ENCODE measurements at regions not wholly inside any gene's neighbourhood (a gene's known extent, or its start where the extent isn't known, plus 50 kb on each side); places are given as distances from the start of the nearest gene placed in this dataset.

DNA sequence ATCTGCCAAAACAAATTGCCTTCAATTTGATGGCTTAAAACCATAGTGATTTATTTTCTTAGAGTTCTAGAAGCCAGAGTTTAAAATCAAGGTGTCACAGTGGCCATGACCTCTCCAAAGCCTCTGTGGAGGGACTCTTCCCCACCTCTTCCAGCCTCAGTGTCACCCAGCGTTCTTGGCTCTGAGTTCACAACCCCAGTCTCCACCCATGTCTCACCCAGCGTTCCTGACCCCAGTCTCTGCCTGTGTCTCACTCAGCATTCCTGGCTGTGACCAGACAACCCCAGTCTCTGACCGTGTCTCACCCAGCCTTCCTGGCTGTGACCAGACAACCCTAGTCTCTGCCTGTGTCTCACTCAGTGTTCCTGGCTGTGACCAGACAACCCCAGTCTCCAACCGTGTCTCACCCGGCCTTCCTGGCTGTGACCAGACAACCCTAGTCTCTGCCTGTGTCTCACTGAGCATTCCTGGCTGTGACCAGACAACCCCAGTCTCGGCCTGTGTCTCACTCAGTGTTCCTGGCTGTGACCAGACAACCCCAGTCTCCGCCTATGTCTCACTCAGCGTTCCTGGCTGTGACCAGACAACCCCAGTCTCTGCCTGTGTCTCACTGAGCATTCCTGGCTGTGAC, 299.3 kb downstream of the GALR1 start:
- H3K9ac ChIP-seq (ENCODE audit: low read length): no peak overlapping the region
- no peaks in the 10 kb centered on the region for H3K27me3 ChIP-seq (ENCODE audit: low read depth, low read length)
- no peak overlapping the region for H3K4me3 ChIP-seq (ENCODE audit: low read length)
- H3K27ac ChIP-seq (ENCODE audit: low read length): no peak overlapping the region
- H3K4me1 ChIP-seq (ENCODE audit: low read length): no peaks in the 10 kb centered on the region
- H3K9me3 ChIP-seq (ENCODE audit: insufficient read depth, low read length): no peaks in the 10 kb centered on the region
- H4K20me1 ChIP-seq (ENCODE audit: insufficient read depth, low read length): no peaks in the 10 kb centered on the region
- H3K36me3 ChIP-seq (replicated peaks; ENCODE audit: low read depth, low read length): no peaks in the 10 kb centered on the region
- H2AFZ ChIP-seq (ENCODE audit: low read depth, low read length): no peak overlapping the region
- no peak overlapping the region for H3K4me2 ChIP-seq (ENCODE audit: low read length)
- TF ChIP-seq EZH2phosphoT487 (IDR thresholded peaks at IDR 0.05; ENCODE audit: low read depth): no peak
- TF ChIP-seq, protein P1, sequence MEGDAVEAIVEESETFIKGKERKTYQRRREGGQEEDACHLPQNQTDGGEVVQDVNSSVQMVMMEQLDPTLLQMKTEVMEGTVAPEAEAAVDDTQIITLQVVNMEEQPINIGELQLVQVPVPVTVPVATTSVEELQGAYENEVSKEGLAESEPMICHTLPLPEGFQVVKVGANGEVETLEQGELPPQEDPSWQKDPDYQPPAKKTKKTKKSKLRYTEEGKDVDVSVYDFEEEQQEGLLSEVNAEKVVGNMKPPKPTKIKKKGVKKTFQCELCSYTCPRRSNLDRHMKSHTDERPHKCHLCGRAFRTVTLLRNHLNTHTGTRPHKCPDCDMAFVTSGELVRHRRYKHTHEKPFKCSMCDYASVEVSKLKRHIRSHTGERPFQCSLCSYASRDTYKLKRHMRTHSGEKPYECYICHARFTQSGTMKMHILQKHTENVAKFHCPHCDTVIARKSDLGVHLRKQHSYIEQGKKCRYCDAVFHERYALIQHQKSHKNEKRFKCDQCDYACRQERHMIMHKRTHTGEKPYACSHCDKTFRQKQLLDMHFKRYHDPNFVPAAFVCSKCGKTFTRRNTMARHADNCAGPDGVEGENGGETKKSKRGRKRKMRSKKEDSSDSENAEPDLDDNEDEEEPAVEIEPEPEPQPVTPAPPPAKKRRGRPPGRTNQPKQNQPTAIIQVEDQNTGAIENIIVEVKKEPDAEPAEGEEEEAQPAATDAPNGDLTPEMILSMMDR (IDR thresholded peaks at IDR 0.05; ENCODE audit: low read depth, low read length): no peak
- H3K79me2 ChIP-seq (ENCODE audit: low read length): no peaks in the 10 kb centered on the region

DNA sequence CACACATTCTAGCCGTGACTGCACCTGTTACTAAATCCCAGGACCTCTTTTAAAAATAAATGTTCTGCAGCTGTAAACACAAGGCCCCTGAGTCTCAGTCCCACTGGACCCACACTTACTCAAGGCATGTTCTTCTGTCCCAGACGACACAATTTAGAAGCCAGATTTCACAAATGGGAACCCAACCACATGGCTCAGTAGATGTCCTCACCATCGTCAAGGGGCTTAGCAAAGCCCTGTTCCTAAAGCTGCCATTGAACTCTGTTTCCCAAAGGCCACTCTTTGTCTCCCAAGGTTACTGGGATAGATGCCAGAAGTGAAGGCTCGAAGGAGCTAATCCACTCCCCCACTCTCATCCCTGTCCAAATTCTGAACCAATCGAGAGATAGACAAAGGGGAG, 301.0 kb downstream of the GALR1 start:
- TF ChIP-seq EZH2phosphoT487 (IDR thresholded peaks at IDR 0.05; ENCODE audit: low read depth): no peak
- TF ChIP-seq, protein P1 (IDR thresholded peaks at IDR 0.05; ENCODE audit: low read depth, low read length): no peak
- Histone ChIP-seq H3K36me3 (replicated peaks; ENCODE audit: low read depth, low read length) (no peaks in the 10 kb centered on the region), H3K4me1 (ENCODE audit: low read length) (no peaks in the 10 kb centered on the region), H2AFZ (ENCODE audit: low read depth, low read length) (no peak overlapping the region), H3K4me3 (ENCODE audit: low read length) (no peak overlapping the region), H3K9me3 (ENCODE audit: insufficient read depth, low read length) (no peaks in the 10 kb centered on the region), H4K20me1 (ENCODE audit: insufficient read depth, low read length) (no peaks in the 10 kb centered on the region), H3K27me3 (ENCODE audit: low read depth, low read length) (no peaks in the 10 kb centered on the region), H3K79me2 (ENCODE audit: low read length) (no peaks in the 10 kb centered on the region), H3K4me2 (ENCODE audit: low read length) (no peak overlapping the region), H3K27ac (ENCODE audit: low read length) (no peak overlapping the region), H3K9ac (ENCODE audit: low read length) (no peak overlapping the region)

DNA sequence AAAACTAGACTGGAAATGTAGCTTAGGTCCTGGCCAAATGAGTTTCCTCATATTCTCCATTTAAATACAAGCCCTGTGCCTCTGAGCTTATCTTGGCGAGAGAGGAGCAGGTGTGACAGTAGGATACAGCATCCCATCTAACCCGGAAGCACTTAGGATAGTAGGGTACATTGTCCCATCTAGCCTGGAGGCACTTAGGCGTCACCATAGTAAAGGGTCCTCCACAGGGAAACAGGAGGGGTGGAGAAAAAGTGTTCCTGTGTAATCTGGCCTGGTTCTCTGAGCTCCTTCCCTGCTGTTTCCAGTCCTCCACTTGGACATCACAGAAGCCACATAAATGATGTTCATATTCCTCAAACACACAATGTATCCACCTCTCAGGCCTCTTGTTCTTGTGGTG, 301.4 kb downstream of the GALR1 start:
- H2AFZ ChIP-seq (ENCODE audit: low read depth, low read length): no peak overlapping the region
- H3K27me3 ChIP-seq (ENCODE audit: low read depth, low read length): no peaks in the 10 kb centered on the region
- H3K27ac ChIP-seq (ENCODE audit: low read length): no peak overlapping the region
- TF ChIP-seq, protein P1 (IDR thresholded peaks at IDR 0.05; ENCODE audit: low read depth, low read length): no peak
- TF ChIP-seq EZH2phosphoT487 (IDR thresholded peaks at IDR 0.05; ENCODE audit: low read depth): no peak
- no peaks in the 10 kb centered on the region for H3K4me1 ChIP-seq (ENCODE audit: low read length)
- no peaks in the 10 kb centered on the region for H4K20me1 ChIP-seq (ENCODE audit: insufficient read depth, low read length)
- H3K79me2 ChIP-seq (ENCODE audit: low read length): no peaks in the 10 kb centered on the region
- H3K9ac ChIP-seq (ENCODE audit: low read length): no peak overlapping the region
- H3K4me3 ChIP-seq (ENCODE audit: low read length): no peak overlapping the region
- no peaks in the 10 kb centered on the region for H3K9me3 ChIP-seq (ENCODE audit: insufficient read depth, low read length)
- no peaks in the 10 kb centered on the region for H3K36me3 ChIP-seq (replicated peaks; ENCODE audit: low read depth, low read length)
- no peak overlapping the region for H3K4me2 ChIP-seq (ENCODE audit: low read length)

DNA sequence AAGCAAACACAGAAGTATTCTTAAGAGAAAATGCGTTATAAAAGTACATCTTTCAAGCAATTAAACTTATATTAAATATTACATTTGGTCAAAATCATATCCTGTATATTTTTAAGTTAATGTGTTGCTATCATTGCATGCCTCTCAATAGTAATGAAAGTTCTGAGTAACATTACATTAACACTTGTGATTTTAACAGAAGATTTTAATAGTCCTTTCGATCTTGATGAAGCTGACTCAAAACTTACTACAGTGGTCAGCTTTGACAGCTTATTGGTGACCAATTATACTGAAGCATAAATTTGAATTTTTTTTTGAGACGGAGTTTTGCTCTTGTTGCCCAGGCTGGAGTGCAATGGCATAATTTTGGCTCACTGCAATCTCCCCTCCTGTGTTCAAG, 303.3 kb downstream of the GALR1 start:
- no peaks in the 10 kb centered on the region for H3K36me3 ChIP-seq (replicated peaks; ENCODE audit: low read depth, low read length)
- no peak overlapping the region for H3K27ac ChIP-seq (ENCODE audit: low read length)
- H3K9me3 ChIP-seq (ENCODE audit: insufficient read depth, low read length): no peaks in the 10 kb centered on the region
- no peak overlapping the region for H3K4me3 ChIP-seq (ENCODE audit: low read length)
- H3K4me2 ChIP-seq (ENCODE audit: low read length): no peak overlapping the region
- no peak overlapping the region for H2AFZ ChIP-seq (ENCODE audit: low read depth, low read length)
- no peak overlapping the region for H3K9ac ChIP-seq (ENCODE audit: low read length)
- no peaks in the 10 kb centered on the region for H3K27me3 ChIP-seq (ENCODE audit: low read depth, low read length)
- TF ChIP-seq, protein P1 (IDR thresholded peaks at IDR 0.05; ENCODE audit: low read depth, low read length): no peak
- no peak for TF ChIP-seq EZH2phosphoT487 (IDR thresholded peaks at IDR 0.05; ENCODE audit: low read depth)
- no peaks in the 10 kb centered on the region for H3K4me1 ChIP-seq (ENCODE audit: low read length)
- H4K20me1 ChIP-seq (ENCODE audit: insufficient read depth, low read length): peaks cover 7% of the 10 kb centered on the region; the same call in 1 of the 2 replicates
- H3K79me2 ChIP-seq (ENCODE audit: low read length): no peaks in the 10 kb centered on the region
